ENCODE measurements at regions not wholly inside any gene's neighbourhood (a gene's known extent, or its start where the extent isn't known, plus 50 kb on each side); places are given as distances from the start of the nearest gene placed in this dataset.
A peak's percentile ranks its signal among the peaks of the same experiment; 100 is the strongest.

DNA sequence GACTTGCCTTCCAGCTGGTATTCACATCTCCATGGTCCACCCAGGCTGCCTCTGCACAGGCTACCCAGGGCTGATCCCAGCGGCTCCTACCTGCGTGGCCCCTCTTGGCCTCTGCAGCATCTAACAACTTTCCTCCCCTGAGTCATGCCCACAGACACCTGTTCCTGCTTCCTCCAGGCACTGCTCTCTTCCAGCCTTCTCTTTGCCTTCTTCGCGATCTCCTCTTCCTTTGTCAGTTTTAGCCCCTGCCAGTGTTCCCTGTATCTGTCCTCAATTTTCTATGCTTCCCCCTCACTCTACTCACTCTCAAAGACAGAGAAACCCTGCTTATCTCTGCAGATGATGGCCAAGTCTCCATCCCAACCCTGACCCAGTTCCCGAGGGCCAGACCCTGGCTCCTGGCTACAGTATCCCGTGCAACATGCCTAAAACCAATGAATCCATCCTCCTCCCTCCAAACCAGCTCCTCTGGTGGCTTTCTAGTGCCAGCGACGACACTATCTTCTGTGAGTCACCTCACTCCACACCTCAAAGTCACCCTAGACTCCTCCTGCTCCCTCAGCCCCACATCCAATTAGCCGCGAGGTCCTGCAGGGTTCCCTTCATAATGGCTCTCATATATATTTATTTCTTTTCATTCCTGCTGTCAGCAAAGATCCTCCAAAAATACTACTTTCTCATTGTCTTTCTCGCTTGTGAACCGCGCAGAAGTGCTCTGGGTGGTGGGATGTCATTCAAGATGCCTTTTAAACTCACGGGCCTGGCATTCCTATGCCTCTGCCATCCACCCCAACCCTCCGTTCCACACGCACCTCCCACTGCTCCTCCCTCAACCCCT is 259.2 kb downstream of the TOMM20 start (continued):
- TF ChIP-seq PHB2 (IDR thresholded peaks at IDR 0.05; ENCODE audit: low read depth) (no peak), POU5F1 (IDR thresholded peaks at IDR 0.05; ENCODE audit: borderline replicate concordance, low read depth, low read length, partially characterized antibody) (no peak), PCBP1 (IDR thresholded peaks at IDR 0.05; ENCODE audit: low read depth, low read length, poor library complexity, severe bottlenecking) (no peak), ARNT (IDR thresholded peaks at IDR 0.05) (no peak), ARID1B (IDR thresholded peaks at IDR 0.05) (peak; percentile 42; the same call in 1 of the 2 replicates), KLF1 (tag; IDR thresholded peaks at IDR 0.05) (no peak), AFF1 (IDR thresholded peaks at IDR 0.05; ENCODE audit: low read depth in 1 of 2, partially characterized antibody in 2 of 2) (no peak), SMC3 (conservative IDR thresholded peaks at IDR 0.05; ENCODE audit: insufficient read depth, low read depth, low read length) (no peak), ATF3 (IDR thresholded peaks at IDR 0.05) (peak; percentile 67), ATF3 (CRISPR knock-in tag; conservative IDR thresholded peaks at IDR 0.05) (no peak), GATAD2B (IDR thresholded peaks at IDR 0.05; ENCODE audit: borderline replicate concordance) (no peak), CAMTA2 (CRISPR knock-in tag; conservative IDR thresholded peaks at IDR 0.05) (no peak), ZNF445 (CRISPR knock-in tag; IDR thresholded peaks at IDR 0.05; ENCODE audit: low read depth) (no peak)
- TF ChIP-seq, protein P1, sequence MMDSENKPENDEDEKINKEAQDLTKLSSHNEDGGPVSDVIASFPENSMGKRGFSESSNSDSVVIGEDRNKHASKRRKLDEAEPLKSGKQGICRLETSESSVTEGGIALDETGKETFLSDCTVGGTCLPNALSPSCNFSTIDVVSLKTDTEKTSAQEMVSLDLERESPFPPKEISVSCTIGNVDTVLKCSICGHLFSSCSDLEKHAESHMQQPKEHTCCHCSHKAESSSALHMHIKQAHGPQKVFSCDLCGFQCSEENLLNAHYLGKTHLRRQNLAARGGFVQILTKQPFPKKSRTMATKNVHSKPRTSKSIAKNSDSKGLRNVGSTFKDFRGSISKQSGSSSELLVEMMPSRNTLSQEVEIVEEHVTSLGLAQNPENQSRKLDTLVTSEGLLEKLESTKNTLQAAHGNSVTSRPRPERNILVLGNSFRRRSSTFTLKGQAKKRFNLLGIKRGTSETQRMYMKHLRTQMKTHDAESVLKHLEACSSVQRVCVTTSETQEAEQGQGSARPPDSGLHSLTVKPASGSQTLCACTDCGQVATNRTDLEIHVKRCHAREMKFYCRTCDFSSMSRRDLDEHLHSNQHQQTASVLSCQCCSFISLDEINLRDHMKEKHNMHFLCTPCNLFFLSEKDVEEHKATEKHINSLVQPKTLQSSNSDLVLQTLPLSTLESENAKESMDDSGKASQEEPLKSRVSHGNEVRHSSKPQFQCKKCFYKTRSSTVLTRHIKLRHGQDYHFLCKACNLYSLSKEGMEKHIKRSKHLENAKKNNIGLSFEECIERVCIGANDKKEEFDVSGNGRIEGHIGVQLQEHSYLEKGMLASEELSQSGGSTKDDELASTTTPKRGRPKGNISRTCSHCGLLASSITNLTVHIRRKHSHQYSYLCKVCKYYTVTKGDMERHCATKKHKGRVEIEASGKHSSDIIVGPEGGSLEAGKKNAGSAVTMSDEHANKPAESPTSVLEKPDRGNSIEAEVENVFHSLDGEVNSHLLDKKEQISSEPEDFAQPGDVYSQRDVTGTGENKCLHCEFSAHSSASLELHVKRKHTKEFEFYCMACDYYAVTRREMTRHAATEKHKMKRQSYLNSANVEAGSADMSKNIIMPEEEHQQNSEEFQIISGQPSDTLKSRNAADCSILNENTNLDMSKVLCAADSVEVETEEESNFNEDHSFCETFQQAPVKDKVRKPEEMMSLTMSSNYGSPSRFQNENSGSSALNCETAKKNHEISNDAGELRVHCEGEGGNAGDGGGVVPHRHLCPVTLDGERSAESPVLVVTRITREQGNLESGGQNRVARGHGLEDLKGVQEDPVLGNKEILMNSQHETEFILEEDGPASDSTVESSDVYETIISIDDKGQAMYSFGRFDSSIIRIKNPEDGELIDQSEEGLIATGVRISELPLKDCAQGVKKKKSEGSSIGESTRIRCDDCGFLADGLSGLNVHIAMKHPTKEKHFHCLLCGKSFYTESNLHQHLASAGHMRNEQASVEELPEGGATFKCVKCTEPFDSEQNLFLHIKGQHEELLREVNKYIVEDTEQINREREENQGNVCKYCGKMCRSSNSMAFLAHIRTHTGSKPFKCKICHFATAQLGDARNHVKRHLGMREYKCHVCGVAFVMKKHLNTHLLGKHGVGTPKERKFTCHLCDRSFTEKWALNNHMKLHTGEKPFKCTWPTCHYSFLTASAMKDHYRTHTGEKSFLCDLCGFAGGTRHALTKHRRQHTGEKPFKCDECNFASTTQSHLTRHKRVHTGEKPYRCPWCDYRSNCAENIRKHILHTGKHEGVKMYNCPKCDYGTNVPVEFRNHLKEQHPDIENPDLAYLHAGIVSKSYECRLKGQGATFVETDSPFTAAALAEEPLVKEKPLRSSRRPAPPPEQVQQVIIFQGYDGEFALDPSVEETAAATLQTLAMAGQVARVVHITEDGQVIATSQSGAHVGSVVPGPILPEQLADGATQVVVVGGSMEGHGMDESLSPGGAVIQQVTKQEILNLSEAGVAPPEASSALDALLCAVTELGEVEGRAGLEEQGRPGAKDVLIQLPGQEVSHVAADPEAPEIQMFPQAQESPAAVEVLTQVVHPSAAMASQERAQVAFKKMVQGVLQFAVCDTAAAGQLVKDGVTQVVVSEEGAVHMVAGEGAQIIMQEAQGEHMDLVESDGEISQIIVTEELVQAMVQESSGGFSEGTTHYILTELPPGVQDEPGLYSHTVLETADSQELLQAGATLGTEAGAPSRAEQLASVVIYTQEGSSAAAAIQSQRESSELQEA (IDR thresholded peaks at IDR 0.05; ENCODE audit: low read depth) = peak; percentile 3; the same call in 1 of the 2 replicates

Measured in K562 (cell line).